GM19438 (cell line): ENCODE measurements at regions not wholly inside any gene's neighbourhood (a gene's known extent, or its start where the extent isn't known, plus 50 kb on each side); places are given as distances from the start of the nearest gene placed in this dataset.
"Not testable (repeated sequence)": the region's sequence is repeated elsewhere in the genome, so short reads cannot be mapped to it uniquely, and the experiment has no call there.

ENCODE experiments used
- ATAC-seq: cut with Tn5 transposase; IDR thresholded peaks from one replicate; pipeline ENCODE4 v1.9.1; 2021; ENCODE audit warnings: low read depth; ENCODE audit not compliant: unreplicated experiment

DNA sequence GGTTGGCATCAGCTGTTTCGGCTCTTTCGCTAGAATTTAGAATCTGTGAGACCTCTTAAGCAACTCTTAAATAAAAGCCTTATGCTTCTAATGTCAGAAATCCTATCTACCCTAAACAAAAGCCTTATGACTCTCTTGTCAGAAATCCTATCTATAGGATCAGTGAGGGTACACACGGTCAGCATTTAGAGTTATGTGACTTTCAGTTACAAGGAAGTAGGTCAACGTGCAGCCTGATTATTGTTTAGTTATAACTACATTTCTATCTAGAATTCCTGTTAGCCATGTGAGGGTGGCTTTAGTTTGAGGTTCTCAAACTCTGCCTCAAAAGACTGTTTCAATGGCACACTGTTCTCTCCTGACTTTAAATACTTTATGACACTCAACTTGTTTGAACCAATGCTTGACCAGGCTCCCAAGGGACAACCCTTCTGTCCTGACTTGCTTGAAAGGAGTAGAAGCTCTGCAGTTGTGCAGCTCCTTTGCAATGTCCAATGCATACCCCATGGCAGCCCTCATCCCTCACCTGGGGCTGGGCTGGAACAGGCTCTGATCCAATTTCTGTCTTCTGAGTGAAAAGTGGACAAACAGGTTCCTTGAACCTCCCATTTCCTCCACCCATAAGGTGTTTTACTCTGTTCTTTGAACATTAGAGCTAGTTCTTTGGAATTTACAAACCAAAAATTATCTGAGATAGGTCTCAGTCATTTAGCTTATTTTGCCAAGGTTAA, 251.6 kb upstream of the PIK3R1 start:
- no peak for ATAC-seq

DNA sequence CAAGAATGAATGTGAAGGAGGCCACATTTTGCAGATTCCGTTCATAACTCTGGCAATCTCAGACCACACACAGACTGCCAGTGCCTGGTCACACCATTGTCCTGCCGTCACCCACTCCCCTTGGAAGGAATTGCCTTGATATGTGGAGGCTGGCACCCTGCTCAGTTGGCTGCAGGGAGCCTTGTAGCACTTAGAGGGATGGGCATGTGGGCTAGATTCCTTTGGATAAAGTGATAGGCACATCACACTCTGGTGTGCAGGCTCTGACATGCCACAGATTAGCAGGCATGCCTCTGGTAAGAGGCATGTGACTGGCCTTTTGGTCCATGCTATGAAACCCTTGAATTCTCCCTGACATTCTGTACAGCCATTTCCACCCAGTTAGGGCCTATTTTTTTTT, 254.6 kb upstream of the PIK3R1 start:
- no peak for ATAC-seq

DNA sequence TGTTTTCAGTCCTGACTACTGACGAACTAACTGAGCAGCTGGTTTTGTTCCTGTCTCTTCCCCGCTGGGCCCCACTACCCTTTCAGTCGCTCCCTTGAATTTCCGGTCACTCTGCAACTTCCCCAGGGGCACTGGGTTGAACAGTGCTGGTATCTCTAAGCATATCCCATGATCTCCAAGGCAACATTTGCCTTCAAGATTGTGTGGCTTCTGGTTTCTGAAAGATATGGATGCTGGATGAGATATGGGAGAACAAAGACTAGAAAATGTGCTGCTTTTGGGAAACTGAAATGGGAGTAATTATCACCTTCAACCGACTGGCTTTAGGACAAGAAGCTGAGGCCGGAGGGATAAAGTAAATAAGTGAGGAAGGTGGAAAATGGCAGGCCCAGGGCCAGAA, 258.2 kb upstream of the PIK3R1 start:
- ATAC-seq, result no peak

GRCh38 chr5:67954351-67954750, 261.2 kb upstream of the PIK3R1 start:
- no peak for ATAC-seq

DNA sequence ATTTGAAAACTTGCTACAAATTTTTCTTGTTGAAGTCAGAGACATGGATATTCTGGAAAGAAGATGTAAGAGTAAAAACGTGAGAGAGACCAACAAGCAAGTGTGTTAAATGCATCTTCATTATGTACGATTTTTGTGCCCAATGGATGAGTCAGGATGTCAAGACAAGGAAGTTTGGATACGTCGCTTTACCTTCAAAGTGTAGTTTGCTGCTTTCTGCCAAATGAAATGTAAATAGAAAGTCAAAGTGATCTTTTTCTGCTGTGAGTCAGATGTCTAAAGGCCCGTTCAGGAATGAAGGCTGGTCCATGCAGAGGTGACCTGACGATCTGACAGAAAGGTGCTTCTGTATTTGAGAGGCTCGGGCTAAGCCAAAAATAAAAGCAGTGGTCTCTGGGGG, 273.1 kb upstream of the PIK3R1 start:
- no peak for ATAC-seq

DNA sequence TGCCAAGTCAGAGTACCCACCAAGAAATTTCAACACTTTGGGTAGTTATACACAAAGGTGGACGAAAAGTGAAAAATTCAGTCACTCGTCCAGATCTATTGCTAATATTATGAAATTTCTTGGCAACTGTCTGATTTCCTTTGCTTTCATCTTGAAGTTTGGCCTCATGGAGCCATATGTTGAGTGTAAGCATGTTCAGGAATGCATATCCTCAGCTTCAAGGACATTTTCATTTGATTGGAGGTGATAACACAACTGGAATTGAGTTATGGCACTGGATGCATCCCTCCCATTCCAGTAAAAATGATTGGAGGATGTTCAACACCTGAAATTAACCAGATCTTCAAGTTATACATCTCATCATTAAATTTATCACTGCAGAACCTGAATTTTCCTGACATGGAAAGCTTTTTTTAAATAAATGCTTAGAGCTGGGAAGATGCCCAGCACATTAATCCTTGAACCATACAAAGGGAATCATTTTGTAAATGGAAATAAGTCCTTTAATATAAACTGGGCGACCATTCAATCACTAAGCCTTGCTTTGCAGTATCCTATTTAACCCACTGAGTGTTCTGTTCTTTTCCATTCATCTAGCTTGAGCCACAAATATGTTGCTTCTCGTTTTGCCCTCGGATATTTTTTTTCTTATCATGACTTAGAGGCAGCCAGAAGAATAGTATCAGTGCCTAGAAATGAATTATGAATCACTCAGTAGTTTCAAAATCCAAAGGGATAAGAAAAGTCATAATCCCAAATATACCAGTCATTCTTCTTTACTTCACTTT, 273.7 kb upstream of the PIK3R1 start:
- no peak for ATAC-seq

DNA sequence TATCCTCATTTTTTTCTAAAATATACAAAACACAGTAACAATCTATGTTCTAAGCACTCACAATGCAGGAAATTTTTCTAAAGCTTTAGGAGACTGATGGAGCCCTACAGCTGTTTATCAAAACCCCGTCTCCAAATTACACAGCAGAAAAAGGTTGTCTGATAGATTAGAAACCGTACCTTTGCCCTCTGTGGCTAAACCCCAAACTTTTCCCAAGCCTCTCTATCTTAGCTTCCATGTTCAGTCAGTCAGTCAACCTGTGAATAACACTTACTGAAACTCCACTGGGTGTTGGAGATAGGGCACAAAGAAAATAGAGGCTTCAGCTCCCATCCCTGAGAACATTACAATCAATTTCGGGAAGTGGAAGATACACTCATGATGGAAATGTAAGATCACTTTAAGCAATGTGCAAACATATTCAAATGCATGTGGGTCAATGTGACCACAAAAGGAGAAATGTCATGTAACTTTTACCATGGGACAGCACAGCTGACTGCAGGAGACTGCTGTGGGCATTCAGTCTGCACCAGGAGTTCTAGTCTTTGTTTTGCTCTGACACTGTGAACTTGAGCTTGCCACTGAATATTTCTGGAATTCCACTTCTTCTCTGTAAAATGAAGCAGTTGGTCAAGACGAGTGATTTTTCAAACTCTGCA, 279.5 kb upstream of the PIK3R1 start:
- no peak for ATAC-seq

DNA sequence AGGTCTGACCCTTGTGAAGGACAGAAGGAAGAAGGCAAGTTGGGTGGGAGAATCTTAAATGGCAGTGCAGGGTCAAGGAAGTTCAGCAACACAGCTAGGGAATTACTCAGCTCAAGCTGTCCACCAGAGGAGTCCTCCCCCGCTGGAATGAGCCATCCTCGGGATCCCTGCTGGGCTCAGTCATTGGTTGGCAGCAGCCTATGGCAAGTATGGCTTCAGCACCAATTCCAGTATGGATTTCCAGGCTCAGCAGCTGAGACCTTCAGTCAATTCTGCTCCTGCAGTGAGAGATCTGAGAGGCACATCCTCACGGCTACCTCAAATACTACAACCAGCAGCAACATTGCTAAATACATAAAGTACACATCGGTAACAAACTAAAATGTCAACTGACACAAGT, 280.6 kb upstream of the PIK3R1 start:
- ATAC-seq, result no peak

DNA sequence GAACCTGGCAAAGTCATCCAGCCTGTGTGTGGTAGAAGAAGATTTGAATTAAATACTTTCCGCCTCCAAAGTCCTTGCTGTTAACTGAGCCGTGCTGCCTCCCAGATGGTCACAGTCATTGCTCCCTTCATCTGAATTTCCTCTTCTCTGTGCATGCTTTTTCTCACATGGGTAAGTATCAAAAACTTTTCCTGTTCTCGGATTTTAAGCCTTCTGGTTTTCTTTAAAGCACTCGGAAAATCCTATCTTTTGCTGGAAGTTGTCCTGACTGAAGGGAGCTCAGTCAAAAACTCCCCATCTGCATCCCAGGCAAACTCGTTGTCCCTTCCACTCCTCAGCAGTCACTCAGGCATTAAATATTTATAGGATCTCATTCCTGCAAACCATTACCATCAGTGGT, 290.0 kb upstream of the PIK3R1 start:
- ATAC-seq, result no peak

DNA sequence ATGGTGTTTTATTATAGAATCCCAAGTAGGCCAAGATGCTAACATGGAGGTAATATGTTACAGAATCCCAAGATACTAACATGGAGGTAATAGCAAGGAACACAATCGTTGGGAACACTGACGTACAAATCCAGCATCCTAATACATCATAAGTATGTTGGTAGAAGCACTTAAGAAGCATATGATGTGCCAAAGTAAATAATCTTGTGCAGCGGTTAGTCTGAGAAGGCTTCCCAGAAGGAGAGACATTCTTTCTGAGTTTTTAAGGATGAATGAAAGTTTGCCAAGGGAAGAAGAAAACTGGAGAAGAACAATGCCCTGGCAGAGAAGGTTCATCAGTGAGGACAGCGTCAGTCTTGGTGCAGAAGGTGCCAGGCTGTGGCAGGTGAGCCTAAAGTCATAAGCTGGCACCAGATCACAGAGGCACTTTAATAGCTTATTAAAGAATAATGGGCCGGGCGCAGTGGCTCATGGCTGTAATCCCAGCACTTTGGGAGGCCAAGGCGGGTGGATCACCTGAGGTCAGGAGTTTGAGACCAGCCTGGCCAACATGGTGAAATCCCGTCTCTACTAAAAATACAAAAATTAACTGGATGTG, 294.5 kb upstream of the PIK3R1 start:
- ATAC-seq, result no peak

DNA sequence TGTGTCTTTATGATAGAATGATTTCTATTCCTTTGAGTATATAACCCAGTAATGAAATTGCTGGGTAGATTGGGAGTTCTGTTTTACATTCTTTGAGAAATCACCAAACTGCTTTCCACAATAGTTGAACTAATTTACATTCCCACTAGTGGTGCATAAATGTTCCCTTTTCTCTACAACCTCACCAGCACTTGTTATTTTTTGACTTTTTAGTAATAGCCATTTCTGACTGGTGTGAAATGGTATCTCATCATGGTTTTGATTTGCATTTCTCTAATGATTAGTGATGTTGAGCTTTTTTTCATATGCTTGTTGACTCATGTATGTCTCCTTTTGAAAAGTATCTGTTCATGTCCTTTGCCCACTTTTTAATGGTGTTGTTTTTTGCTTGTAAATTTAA, 296.0 kb upstream of the PIK3R1 start:
- ATAC-seq, result not testable (repeated sequence)

- no peak for ATAC-seq
Measured at GRCh38 chr5:67917561-67917960, 298.0 kb upstream of the PIK3R1 start.

DNA sequence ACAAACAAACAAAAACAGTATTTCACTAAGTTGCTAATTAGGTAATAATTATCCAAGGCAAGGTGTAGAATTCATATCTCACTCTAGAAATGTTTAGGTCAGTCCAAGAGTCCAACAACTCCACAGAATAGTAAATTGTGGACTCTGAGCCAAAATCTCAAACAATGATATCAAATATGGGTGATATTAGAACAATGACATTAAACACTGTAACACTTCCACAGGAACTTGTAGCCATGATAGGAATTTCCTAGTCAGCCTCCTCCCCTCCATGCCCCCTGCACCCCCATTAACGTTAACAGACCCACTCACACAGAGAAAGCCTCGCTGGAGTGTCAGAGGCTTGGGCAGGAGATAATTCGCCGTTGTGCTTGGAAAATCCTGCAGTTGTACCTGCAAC, 305.0 kb upstream of the PIK3R1 start:
- no peak for ATAC-seq

DNA sequence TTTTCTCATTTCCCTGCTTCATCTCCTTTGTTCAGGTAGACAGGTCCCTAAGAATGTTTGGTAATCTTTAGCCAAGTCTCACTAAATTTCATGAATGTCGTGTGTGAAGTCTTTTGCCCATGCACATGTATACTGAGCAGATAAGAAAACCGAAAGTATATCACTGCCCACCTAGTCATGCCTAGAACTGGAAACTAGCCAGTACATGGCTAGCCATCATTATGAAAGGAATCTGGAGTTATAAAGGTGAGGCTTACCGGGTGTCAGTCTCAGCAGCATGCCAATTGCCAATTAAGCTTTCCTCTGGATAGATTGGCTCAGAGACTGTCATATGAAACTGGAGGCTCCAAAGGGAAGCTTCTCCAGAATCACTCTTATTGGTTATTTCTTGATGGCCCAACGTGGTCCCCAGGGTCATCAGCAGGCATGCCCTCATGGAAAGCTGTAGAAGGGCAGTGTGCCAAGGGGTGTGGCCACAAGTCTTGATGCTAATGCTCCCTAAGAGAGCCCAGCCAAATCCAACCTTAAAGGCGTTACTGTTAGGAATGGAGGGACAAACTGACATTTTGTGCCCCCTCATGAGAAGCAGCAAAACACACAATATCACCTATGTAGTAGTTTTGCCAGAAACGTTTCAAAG, 307.3 kb upstream of the PIK3R1 start:
- ATAC-seq, result no peak

- no peak for ATAC-seq
Measured at GRCh38 chr5:67904366-67904765, 311.2 kb upstream of the PIK3R1 start.

- no peak for ATAC-seq
Measured at GRCh38 chr5:67903656-67904055, 311.9 kb upstream of the PIK3R1 start.

DNA sequence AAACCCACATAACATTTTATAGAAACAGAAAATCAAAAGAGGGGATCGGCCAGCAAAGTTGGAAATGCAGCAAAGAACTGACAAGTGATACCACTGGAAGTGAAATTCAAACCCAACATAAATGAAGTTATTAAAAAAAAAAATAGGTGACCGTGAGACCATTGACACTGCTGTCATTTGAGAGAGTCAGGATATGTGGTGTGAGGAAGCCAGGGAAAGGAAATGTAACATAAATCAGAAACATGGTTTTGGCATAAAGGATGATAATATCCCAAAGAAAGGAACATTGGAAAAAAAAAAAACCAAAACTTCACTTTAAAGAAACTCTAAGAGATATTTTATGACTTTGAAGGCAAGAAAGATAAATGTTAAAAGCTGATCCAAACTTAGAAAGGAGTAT, 312.4 kb upstream of the PIK3R1 start:
- no peak for ATAC-seq

GRCh38 chr5:67902497-67902830, 313.1 kb upstream of the PIK3R1 start:
- no peak for ATAC-seq

DNA sequence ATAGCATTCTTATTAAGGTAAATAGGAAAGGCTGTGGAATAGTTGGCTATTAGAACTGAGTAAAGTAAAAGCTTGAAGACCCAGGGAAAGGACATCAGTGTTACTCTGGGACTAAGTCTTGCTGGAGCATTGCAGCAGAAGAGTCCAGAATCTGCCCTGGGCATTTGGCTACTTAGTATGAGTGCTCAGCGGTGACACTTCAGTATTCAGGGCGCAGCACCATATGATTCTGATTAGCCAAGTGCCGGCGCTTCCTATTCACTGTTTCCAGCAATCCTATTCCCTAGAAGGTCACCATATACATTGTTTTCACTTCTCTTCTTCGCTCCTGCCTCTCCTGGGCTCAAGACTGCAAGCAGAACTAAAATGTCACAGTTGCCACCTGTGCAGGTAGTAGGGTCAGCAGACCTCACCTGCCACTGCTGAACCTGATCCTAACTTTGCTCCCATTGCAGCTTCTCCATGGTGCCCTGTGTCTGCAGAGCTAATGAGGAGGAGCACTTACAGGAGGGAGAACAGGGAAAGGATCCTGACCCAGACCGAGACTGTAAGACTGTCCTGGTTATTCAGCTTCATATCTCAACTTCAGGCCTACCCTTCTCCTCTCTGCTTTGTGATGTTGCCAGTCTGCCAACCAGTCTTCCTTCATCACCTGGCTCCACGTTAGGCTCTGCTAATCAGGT, 313.6 kb upstream of the PIK3R1 start:
- ATAC-seq, result no peak

- no peak for ATAC-seq
Measured at GRCh38 chr5:67900514-67900913, 315.0 kb upstream of the PIK3R1 start.
